ENCODE measurements at regions not wholly inside any gene's neighbourhood (a gene's known extent, or its start where the extent isn't known, plus 50 kb on each side); places are given as distances from the start of the nearest gene placed in this dataset.

- TF ChIP-seq CTCF (IDR thresholded peaks at IDR 0.05) (no peak), SIN3A (IDR thresholded peaks at IDR 0.05; ENCODE audit: borderline replicate concordance, low read depth, low read length) (no peak)
These were observed 434.5 kb downstream of the SHISA9 start for GRCh38 chr16:13335879-13336278.

Measured in SK-N-SH (cell line).